ENCODE measurements at regions not wholly inside any gene's neighbourhood (a gene's known extent, or its start where the extent isn't known, plus 50 kb on each side); places are given as distances from the start of the nearest gene placed in this dataset.

DNA sequence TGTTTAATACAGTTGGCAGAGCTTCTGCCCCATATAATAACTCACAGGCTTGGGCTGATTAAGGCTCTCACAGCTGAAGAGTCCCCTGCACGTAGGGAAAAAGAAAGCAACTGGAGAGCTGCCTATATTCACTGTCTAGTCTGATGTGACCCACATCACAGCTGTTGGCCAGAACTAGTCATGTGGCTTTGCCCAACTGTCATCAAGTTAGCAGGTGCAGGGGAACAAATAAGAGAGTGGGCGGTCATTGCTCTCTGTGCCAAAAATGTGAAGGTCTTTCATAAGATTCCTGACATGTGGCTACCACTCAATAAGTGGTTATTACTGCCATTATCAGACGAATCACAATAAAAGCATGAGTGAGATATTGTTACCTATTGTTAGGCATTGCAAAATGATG, 665.2 kb downstream of the DOK5 start (continued):
- TF ChIP-seq ZZZ3 (IDR thresholded peaks at IDR 0.05; ENCODE audit: control insufficient read depth, insufficient read length, low read depth) (no peak), NFYA (IDR thresholded peaks at IDR 0.05; ENCODE audit: borderline replicate concordance, low read depth, low read length) (no peak), FOS (IDR thresholded peaks at IDR 0.05; ENCODE audit: borderline replicate concordance, extremely low read depth, insufficient read length) (no peak), ZSCAN29 (IDR thresholded peaks at IDR 0.05) (no peak), ZNF24 (IDR thresholded peaks at IDR 0.05) (no peak), PAX8 (IDR thresholded peaks at IDR 0.05) (no peak), KDM1A (IDR thresholded peaks at IDR 0.05; ENCODE audit: borderline replicate concordance) (no peak), POLR2AphosphoS2 (IDR thresholded peaks at IDR 0.05; ENCODE audit: low read depth, low read length) (no peak), PAX5 (IDR thresholded peaks at IDR 0.05; ENCODE audit: borderline replicate concordance, low read depth, low read length) (no peak), HDAC6 (IDR thresholded peaks at IDR 0.05; ENCODE audit: unreplicated experiment) (no peak), BACH1 (IDR thresholded peaks at IDR 0.05; ENCODE audit: borderline replicate concordance) (no peak), NR2C2 (IDR thresholded peaks at IDR 0.05; ENCODE audit: borderline replicate concordance, control insufficient read depth, insufficient read length, low read depth) (no peak), IKZF1 (conservative IDR thresholded peaks at IDR 0.05) (no peak), ETV6 (conservative IDR thresholded peaks at IDR 0.05 in 1 of 2, IDR thresholded peaks at IDR 0.05 in 1 of 2; ENCODE audit: borderline replicate concordance in 1 of 2, low read depth in 1 of 2) (no peak), HCFC1 (IDR thresholded peaks at IDR 0.05; ENCODE audit: low read length) (no peak), SP1 (IDR thresholded peaks at IDR 0.05; ENCODE audit: low read depth, low read length) (no peak), BMI1 (IDR thresholded peaks at IDR 0.05; ENCODE audit: borderline replicate concordance) (no peak), PML (IDR thresholded peaks at IDR 0.05; ENCODE audit: low read length) (no peak), CREB1 (IDR thresholded peaks at IDR 0.05; ENCODE audit: low read depth) (no peak), RAD51 (IDR thresholded peaks at IDR 0.05) (peak; percentile 77)
- TF ChIP-seq, protein P1, sequence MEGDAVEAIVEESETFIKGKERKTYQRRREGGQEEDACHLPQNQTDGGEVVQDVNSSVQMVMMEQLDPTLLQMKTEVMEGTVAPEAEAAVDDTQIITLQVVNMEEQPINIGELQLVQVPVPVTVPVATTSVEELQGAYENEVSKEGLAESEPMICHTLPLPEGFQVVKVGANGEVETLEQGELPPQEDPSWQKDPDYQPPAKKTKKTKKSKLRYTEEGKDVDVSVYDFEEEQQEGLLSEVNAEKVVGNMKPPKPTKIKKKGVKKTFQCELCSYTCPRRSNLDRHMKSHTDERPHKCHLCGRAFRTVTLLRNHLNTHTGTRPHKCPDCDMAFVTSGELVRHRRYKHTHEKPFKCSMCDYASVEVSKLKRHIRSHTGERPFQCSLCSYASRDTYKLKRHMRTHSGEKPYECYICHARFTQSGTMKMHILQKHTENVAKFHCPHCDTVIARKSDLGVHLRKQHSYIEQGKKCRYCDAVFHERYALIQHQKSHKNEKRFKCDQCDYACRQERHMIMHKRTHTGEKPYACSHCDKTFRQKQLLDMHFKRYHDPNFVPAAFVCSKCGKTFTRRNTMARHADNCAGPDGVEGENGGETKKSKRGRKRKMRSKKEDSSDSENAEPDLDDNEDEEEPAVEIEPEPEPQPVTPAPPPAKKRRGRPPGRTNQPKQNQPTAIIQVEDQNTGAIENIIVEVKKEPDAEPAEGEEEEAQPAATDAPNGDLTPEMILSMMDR (IDR thresholded peaks at IDR 0.05 in 2 of 3, conservative IDR thresholded peaks at IDR 0.05 in 1 of 3; ENCODE audit: control insufficient read depth in 2 of 3, extremely low read depth in 1 of 3, insufficient read depth in 1 of 3, low read depth in 3 of 3, low read length in 3 of 3), result no peak
- TF ChIP-seq, protein P2, sequence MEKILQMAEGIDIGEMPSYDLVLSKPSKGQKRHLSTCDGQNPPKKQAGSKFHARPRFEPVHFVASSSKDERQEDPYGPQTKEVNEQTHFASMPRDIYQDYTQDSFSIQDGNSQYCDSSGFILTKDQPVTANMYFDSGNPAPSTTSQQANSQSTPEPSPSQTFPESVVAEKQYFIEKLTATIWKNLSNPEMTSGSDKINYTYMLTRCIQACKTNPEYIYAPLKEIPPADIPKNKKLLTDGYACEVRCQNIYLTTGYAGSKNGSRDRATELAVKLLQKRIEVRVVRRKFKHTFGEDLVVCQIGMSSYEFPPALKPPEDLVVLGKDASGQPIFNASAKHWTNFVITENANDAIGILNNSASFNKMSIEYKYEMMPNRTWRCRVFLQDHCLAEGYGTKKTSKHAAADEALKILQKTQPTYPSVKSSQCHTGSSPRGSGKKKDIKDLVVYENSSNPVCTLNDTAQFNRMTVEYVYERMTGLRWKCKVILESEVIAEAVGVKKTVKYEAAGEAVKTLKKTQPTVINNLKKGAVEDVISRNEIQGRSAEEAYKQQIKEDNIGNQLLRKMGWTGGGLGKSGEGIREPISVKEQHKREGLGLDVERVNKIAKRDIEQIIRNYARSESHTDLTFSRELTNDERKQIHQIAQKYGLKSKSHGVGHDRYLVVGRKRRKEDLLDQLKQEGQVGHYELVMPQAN (conservative IDR thresholded peaks at IDR 0.05), result no peak
- TF ChIP-seq, protein P3, sequence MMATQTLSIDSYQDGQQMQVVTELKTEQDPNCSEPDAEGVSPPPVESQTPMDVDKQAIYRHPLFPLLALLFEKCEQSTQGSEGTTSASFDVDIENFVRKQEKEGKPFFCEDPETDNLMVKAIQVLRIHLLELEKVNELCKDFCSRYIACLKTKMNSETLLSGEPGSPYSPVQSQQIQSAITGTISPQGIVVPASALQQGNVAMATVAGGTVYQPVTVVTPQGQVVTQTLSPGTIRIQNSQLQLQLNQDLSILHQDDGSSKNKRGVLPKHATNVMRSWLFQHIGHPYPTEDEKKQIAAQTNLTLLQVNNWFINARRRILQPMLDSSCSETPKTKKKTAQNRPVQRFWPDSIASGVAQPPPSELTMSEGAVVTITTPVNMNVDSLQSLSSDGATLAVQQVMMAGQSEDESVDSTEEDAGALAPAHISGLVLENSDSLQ (IDR thresholded peaks at IDR 0.05), result no peak
- TF ChIP-seq, protein P4, sequence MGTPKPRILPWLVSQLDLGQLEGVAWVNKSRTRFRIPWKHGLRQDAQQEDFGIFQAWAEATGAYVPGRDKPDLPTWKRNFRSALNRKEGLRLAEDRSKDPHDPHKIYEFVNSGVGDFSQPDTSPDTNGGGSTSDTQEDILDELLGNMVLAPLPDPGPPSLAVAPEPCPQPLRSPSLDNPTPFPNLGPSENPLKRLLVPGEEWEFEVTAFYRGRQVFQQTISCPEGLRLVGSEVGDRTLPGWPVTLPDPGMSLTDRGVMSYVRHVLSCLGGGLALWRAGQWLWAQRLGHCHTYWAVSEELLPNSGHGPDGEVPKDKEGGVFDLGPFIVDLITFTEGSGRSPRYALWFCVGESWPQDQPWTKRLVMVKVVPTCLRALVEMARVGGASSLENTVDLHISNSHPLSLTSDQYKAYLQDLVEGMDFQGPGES (IDR thresholded peaks at IDR 0.05), result no peak
- TF ChIP-seq, protein P5, sequence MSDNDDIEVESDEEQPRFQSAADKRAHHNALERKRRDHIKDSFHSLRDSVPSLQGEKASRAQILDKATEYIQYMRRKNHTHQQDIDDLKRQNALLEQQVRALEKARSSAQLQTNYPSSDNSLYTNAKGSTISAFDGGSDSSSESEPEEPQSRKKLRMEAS (IDR thresholded peaks at IDR 0.05; ENCODE audit: low read depth, low read length), result no peak

Data from GM12878 (cell line).